ENCODE measurements at regions not wholly inside any gene's neighbourhood (a gene's known extent, or its start where the extent isn't known, plus 50 kb on each side); places are given as distances from the start of the nearest gene placed in this dataset.

GRCh38 chr16:72367851-72368250 lies 195.9 kb upstream of the PMFBP1 start:
- Mint-ChIP-seq H3K9me3 (no peaks in the 10 kb centered on the region), H3K4me1 (no peaks in the 10 kb centered on the region), H3K27me3 (no peaks in the 10 kb centered on the region), H3K36me3 (peaks cover 2% of the 10 kb centered on the region), H3K27ac (no peak overlapping the region), H3K4me3 (no peak overlapping the region)

- no peaks in the 10 kb centered on the region for H3K4me1 Mint-ChIP-seq
- no peak overlapping the region for H3K27ac Mint-ChIP-seq
- no peaks in the 10 kb centered on the region for H3K27me3 Mint-ChIP-seq
- no peak overlapping the region for H3K4me3 Mint-ChIP-seq
- peaks cover 2% of the 10 kb centered on the region for H3K36me3 Mint-ChIP-seq
- no peaks in the 10 kb centered on the region for H3K9me3 Mint-ChIP-seq
Observed at GRCh38 chr16:72362973-72363372, 191.0 kb upstream of the PMFBP1 start.

- H3K9me3 Mint-ChIP-seq, result no peaks in the 10 kb centered on the region
- no peaks in the 10 kb centered on the region for H3K27me3 Mint-ChIP-seq
- no peaks in the 10 kb centered on the region for H3K4me1 Mint-ChIP-seq
- no peak overlapping the region for H3K27ac Mint-ChIP-seq
- peaks cover under 1% of the 10 kb centered on the region for H3K36me3 Mint-ChIP-seq
- H3K4me3 Mint-ChIP-seq, result no peak overlapping the region
Observed at GRCh38 chr16:72362476-72362875, 190.5 kb upstream of the PMFBP1 start.

DNA sequence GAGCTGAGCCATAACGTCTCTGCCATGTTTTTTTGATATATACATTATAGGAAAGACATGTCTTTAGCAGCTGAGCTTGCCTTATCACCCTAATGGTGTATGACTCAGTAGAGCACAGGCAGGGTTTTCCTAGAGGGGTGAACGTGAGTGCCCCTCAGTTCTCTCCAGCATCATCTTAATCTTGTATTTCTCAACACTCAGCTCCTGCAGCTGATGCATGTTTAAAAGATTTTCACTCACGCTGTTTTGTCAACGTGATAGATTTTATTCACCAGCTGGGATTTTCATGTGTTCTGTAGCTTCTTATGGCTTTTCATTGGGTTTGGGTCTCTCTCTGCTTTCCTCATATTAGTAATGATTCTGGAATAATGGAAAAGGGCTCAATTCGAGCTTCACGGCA lies 186.0 kb upstream of the PMFBP1 start:
- Mint-ChIP-seq H3K4me3 (no peak overlapping the region), H3K4me1 (no peaks in the 10 kb centered on the region), H3K9me3 (no peaks in the 10 kb centered on the region), H3K27me3 (no peaks in the 10 kb centered on the region), H3K36me3 (no peaks in the 10 kb centered on the region), H3K27ac (no peak overlapping the region)

DNA sequence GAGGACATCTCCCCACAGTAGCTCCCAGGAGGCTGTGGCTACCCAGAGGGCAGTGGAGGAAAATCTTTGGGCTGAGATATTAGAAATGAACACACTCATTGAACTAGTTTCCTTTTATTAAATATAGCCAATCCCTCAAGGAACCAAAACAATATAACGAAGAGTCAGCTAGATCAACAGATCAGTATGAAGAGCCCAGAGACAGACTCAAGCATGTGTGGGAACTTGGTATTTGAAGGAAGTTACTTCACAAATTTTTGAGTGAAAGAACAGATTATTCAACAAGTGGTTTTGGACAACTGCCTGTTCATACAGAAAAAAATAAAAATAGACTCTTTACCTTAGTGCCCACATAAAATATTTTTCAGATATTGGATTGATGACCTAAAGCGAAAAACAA lies 183.6 kb upstream of the PMFBP1 start:
- no peaks in the 10 kb centered on the region for H3K36me3 Mint-ChIP-seq
- no peaks in the 10 kb centered on the region for H3K9me3 Mint-ChIP-seq
- H3K4me1 Mint-ChIP-seq, result no peaks in the 10 kb centered on the region
- H3K27ac Mint-ChIP-seq, result no peak overlapping the region
- H3K27me3 Mint-ChIP-seq, result no peaks in the 10 kb centered on the region
- no peak overlapping the region for H3K4me3 Mint-ChIP-seq

DNA sequence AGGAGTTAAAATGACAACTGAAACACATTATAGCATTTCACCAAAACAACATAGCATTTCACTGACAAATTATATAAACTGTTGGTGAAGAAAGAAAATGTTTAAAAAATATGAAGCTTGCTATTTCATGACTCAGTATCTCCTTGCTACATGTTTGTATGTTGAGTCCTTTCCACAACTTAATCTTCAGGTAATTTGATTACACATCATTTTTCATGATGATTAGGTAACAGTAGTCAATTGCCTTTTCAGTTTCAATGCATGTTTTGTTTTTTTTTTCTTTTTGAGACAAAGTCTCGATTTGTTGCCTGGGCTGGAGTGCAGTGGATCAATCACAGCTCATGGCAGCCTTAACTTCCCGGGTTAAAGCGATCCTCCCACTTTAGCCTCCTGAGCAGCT lies 177.8 kb upstream of the PMFBP1 start:
- Mint-ChIP-seq H3K4me1 (no peaks in the 10 kb centered on the region), H3K9me3 (no peaks in the 10 kb centered on the region), H3K4me3 (no peak overlapping the region), H3K27ac (no peak overlapping the region), H3K27me3 (no peaks in the 10 kb centered on the region), H3K36me3 (no peaks in the 10 kb centered on the region)

DNA sequence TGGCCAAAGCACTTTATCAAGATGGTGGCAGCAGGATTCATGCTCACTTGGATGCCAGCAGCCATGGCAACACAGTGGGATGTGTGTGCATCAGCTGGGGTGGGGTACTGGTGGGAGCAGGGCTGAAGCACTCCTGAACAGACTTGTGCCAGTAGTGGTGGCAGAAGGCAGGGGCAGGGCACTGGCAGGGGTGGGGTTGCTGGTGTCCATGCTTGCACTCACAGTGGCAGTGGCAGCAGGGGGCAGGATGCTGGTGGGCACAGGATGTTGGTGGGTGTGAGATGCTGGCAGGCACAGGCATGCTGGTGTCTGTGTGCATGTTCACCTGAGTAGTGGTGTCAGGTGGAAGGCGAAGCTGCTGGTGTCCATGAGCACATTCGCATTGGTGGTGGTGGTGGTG lies 161.0 kb upstream of the PMFBP1 start:
- no peak overlapping the region for H3K4me3 Mint-ChIP-seq
- H3K9me3 Mint-ChIP-seq, result peaks cover 13% of the 10 kb centered on the region

DNA sequence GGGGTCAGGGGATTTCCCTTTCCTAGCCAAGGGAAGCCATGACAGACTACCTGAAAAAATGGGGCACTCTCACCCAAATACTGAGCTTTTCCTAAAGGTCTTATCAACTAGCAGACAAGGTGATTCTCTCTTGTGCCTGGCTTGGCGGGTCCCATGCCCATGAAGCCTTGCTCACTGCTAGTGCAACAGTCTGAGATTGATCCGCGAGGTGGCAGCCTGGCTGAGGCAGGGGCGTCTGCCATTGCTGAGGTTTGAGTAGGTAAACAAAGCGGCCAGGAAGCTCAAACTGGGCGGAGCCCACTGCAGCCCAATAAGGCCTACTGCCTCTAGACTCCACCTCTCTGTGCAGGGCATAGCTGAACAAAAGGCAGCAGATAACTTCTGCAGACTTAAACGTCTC lies 152.6 kb upstream of the PMFBP1 start:
- Mint-ChIP-seq H3K9me3 (peaks cover 14% of the 10 kb centered on the region), H3K27ac (no peak overlapping the region), H3K27me3 (no peaks in the 10 kb centered on the region), H3K4me3 (no peak overlapping the region), H3K36me3 (peaks cover 4% of the 10 kb centered on the region), H3K4me1 (no peaks in the 10 kb centered on the region)

More for the DNA sequence above, 161.0 kb upstream of the PMFBP1 start:
- Mint-ChIP-seq H3K27me3 (no peaks in the 10 kb centered on the region), H3K27ac (no peak overlapping the region), H3K4me1 (no peaks in the 10 kb centered on the region), H3K36me3 (no peaks in the 10 kb centered on the region)

DNA sequence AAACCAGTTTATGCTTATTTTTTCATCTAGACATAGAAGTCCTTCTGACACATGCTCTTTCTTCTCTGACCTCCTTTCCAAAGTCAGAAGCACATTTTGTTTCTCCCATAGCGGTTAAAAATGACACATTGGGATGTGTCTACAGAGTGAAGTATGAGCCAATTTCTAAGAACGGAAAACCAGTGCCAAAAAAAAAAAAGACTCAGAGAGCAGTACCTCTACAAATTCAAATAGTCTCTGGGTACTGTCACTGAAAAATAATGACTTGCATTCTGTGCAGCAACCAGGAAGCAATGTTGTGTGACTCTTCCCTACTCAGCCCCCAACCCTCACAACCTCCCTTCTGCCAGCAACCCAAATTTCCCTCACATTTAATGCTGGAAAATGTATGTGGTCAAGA lies 145.5 kb upstream of the PMFBP1 start:
- no peaks in the 10 kb centered on the region for H3K4me1 Mint-ChIP-seq
- peaks cover 5% of the 10 kb centered on the region for H3K36me3 Mint-ChIP-seq
- H3K4me3 Mint-ChIP-seq, result no peak overlapping the region
- H3K27ac Mint-ChIP-seq, result no peak overlapping the region
- peaks cover 13% of the 10 kb centered on the region for H3K9me3 Mint-ChIP-seq
- H3K27me3 Mint-ChIP-seq, result peaks cover 1% of the 10 kb centered on the region

GRCh38 chr16:72313903-72314302 lies 141.9 kb upstream of the PMFBP1 start:
- H3K27ac Mint-ChIP-seq, result no peak overlapping the region
- peaks cover 3% of the 10 kb centered on the region for H3K27me3 Mint-ChIP-seq
- H3K4me1 Mint-ChIP-seq, result no peaks in the 10 kb centered on the region
- H3K4me3 Mint-ChIP-seq, result no peak overlapping the region
- peaks cover 3% of the 10 kb centered on the region for H3K36me3 Mint-ChIP-seq
- H3K9me3 Mint-ChIP-seq, result peaks cover 4% of the 10 kb centered on the region

- Mint-ChIP-seq H3K27me3 (peaks cover 3% of the 10 kb centered on the region), H3K36me3 (no peaks in the 10 kb centered on the region), H3K27ac (no peak overlapping the region), H3K4me3 (no peak overlapping the region), H3K9me3 (no peaks in the 10 kb centered on the region), H3K4me1 (no peaks in the 10 kb centered on the region)
Observed at GRCh38 chr16:72312828-72313227, 140.9 kb upstream of the PMFBP1 start.

- H3K27me3 Mint-ChIP-seq, result peaks cover 3% of the 10 kb centered on the region
- H3K9me3 Mint-ChIP-seq, result no peaks in the 10 kb centered on the region
Observed at GRCh38 chr16:72311426-72311825, 139.5 kb upstream of the PMFBP1 start.

GRCh38 chr16:72309001-72309400 lies 137.0 kb upstream of the PMFBP1 start:
- Mint-ChIP-seq H3K4me3 (no peak overlapping the region), H3K36me3 (no peaks in the 10 kb centered on the region), H3K4me1 (no peaks in the 10 kb centered on the region), H3K27ac (no peak overlapping the region), H3K9me3 (peaks cover 6% of the 10 kb centered on the region), H3K27me3 (peaks cover 2% of the 10 kb centered on the region)

More at GRCh38 chr16:72311426-72311825, 139.5 kb upstream of the PMFBP1 start:
- Mint-ChIP-seq H3K4me3 (no peak overlapping the region), H3K27ac (no peak overlapping the region), H3K4me1 (no peaks in the 10 kb centered on the region), H3K36me3 (no peaks in the 10 kb centered on the region)

- no peak overlapping the region for H3K4me3 Mint-ChIP-seq
- no peaks in the 10 kb centered on the region for H3K4me1 Mint-ChIP-seq
- no peak overlapping the region for H3K27ac Mint-ChIP-seq
- peaks cover 6% of the 10 kb centered on the region for H3K9me3 Mint-ChIP-seq
- peaks cover 2% of the 10 kb centered on the region for H3K27me3 Mint-ChIP-seq
- H3K36me3 Mint-ChIP-seq, result no peaks in the 10 kb centered on the region
Observed at GRCh38 chr16:72308396-72308795, 136.4 kb upstream of the PMFBP1 start.

DNA sequence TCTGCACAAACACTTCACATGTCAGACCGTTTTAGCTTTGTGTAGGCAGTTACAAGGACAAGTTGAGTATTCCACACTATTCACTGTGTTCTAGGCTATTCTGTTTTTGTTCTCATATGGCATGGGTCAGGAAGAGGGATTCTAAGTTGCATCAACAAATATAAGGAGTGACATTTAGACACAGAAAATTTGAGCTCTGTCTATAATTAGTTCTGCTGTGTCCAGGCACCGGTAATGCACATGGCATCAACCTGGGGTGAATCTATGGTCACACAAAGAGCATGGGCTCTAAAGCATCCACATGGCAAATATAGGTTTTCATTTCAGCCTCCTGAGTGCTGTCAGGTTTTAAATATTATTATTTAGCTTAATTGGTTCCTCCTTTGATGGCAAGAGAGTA lies 130.4 kb upstream of the PMFBP1 start:
- Mint-ChIP-seq H3K4me1 (no peaks in the 10 kb centered on the region), H3K36me3 (no peaks in the 10 kb centered on the region), H3K9me3 (peaks cover 6% of the 10 kb centered on the region), H3K27me3 (peaks cover 2% of the 10 kb centered on the region), H3K4me3 (no peak overlapping the region), H3K27ac (no peak overlapping the region)

GRCh38 chr16:72301523-72302236 lies 129.7 kb upstream of the PMFBP1 start:
- Mint-ChIP-seq H3K9me3 (peaks cover 6% of the 10 kb centered on the region), H3K27ac (no peak overlapping the region)

DNA sequence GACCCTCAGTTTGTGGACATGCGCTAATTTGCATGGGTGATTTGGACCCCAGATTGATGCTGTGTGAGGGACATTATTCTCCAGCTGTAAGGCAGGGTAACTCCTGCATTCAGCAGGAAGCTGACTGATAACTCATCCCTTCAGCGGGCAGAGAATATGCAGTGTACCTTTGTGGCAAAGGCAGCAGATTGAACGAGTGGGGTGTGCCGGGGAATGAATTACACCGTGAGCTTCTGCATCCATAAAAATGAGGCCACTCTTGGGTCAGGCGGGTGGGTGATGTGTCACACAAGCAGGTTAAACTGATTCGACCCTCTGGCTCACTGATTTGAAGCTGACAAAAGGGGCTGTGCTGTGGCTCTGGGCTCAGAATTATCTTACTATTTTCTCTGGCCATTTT lies 128.9 kb upstream of the PMFBP1 start:
- Mint-ChIP-seq H3K36me3 (no peaks in the 10 kb centered on the region), H3K27ac (no peak overlapping the region), H3K4me3 (no peak overlapping the region), H3K27me3 (peaks cover 2% of the 10 kb centered on the region), H3K9me3 (peaks cover 6% of the 10 kb centered on the region), H3K4me1 (no peaks in the 10 kb centered on the region)

More at GRCh38 chr16:72301523-72302236, 129.7 kb upstream of the PMFBP1 start:
- Mint-ChIP-seq H3K4me1 (no peaks in the 10 kb centered on the region), H3K27me3 (peaks cover 2% of the 10 kb centered on the region), H3K4me3 (no peak overlapping the region), H3K36me3 (no peaks in the 10 kb centered on the region)
